HEK293 (cell line): ENCODE measurements at regions not wholly inside any gene's neighbourhood (a gene's known extent, or its start where the extent isn't known, plus 50 kb on each side); places are given as distances from the start of the nearest gene placed in this dataset.

Source experiments
- CTCF ChIA-PET: fragments of 350-600 bp; formaldehyde crosslinking; extraction: SDS; loops from one replicate; lab custom pipeline; 2021; ENCODE audit warnings: antibody characterized with exemption; lab: Yijun Ruan, JAX
- POLR2A ChIA-PET: fragments of 300-600 bp; formaldehyde crosslinking; extraction: SDS; loops from one replicate; lab custom pipeline; 2020; ENCODE audit warnings: antibody characterized with exemption, inconsistent platforms; lab: Yijun Ruan, JAX
- H3K27ac ChIP-seq: fragments of 200-500 bp; sonication (Bioruptor generic); 2 replicates; pipeline ENCODE4 v1.5.1; 2014; ENCODE audit warnings: low read depth, low read length, control low read depth, inconsistent platforms; ENCODE audit errors: extremely low read depth
- H3K36me3 ChIP-seq, 2 experiments: fragments of 200-500 bp in 1 of 2; sonication (Bioruptor generic) in 1 of 2; 1 replicate in 1 of 2; 2 replicates in 1 of 2; pipeline ENCODE4 v1.5.1; 2014 to 2017; ENCODE audit warnings: inconsistent platforms in 2 of 2, low read length in 2 of 2; ENCODE audit not compliant: control insufficient read depth in 2 of 2, insufficient read depth in 1 of 2
- H3K4me1 ChIP-seq: fragments of 200-500 bp; sonication (Bioruptor generic); 2 replicates; pipeline ENCODE4 v1.5.1; 2014; ENCODE audit warnings: mild to moderate bottlenecking, low read length, inconsistent platforms; ENCODE audit not compliant: control insufficient read depth, insufficient read depth
- H3K4me3 ChIP-seq: 2 replicates; pipeline ENCODE4 v1.5.1; 2011; ENCODE audit warnings: low read depth, mild to moderate bottlenecking, control low read depth, low read length, moderate library complexity
- H3K9me3 ChIP-seq: fragments of 200-500 bp; sonication (Bioruptor generic); 2 replicates; pipeline ENCODE4 v1.5.1; 2014; ENCODE audit warnings: low read depth, low read length, inconsistent platforms; ENCODE audit not compliant: control insufficient read depth, insufficient read depth
- HIC1 ChIP-seq: fragments of 450-650 bp; formaldehyde crosslinking; IDR thresholded peaks from 2 replicates; pipeline ENCODE4 v1.5.1; 2016; ENCODE audit warnings: missing biosample characterization, missing genetic modification characterization
- HOXA7 ChIP-seq: sonication (generic); formaldehyde crosslinking; IDR thresholded peaks from 2 replicates; pipeline ENCODE4 v1.8.1; 2022; ENCODE audit warnings: missing genetic modification reagents, borderline replicate concordance
- IKZF3 ChIP-seq: fragments of 450-650 bp; IDR thresholded peaks from 2 replicates; pipeline ENCODE4 v1.5.0; 2018; ENCODE audit warnings: missing biosample characterization, mild to moderate bottlenecking, missing genetic modification characterization, moderate library complexity
- KLF16 ChIP-seq: fragments of 450-650 bp; formaldehyde crosslinking; IDR thresholded peaks from 2 replicates; pipeline ENCODE4 v1.5.1; 2017; ENCODE audit warnings: missing biosample characterization, missing genetic modification characterization
- MEIS1 ChIP-seq: sonication (generic); formaldehyde crosslinking; IDR thresholded peaks from 2 replicates; pipeline ENCODE4 v1.8.1; 2022; ENCODE audit warnings: missing genetic modification reagents, mild to moderate bottlenecking, borderline replicate concordance
- MZF1 ChIP-seq: fragments of 450-650 bp; formaldehyde crosslinking; IDR thresholded peaks from 2 replicates; pipeline ENCODE4 v1.5.1; 2017; ENCODE audit warnings: missing biosample characterization, missing genetic modification characterization, borderline replicate concordance
- SETDB1 ChIP-seq: IDR thresholded peaks from one replicate; pipeline ENCODE4 v1.6.1; 2017; ENCODE audit warnings: mild to moderate bottlenecking, low read length, moderate library complexity, mixed read lengths; ENCODE audit not compliant: insufficient read length
- SP3 ChIP-seq: fragments of 450-650 bp; formaldehyde crosslinking; IDR thresholded peaks from 2 replicates; pipeline ENCODE4 v1.5.1; 2016; ENCODE audit warnings: missing biosample characterization, missing genetic modification characterization
- YY1 ChIP-seq: fragments of 450-650 bp; formaldehyde crosslinking; IDR thresholded peaks from 2 replicates; pipeline ENCODE4 v1.5.1; 2018; ENCODE audit warnings: missing biosample characterization, missing genetic modification characterization
- ZIC2 ChIP-seq: fragments of 450-650 bp; formaldehyde crosslinking; IDR thresholded peaks from 2 replicates; pipeline ENCODE4 v1.5.1; 2016; ENCODE audit warnings: missing biosample characterization, missing genetic modification characterization
- ZNF10 ChIP-seq: fragments of 450-650 bp; formaldehyde crosslinking; IDR thresholded peaks from 2 replicates; pipeline ENCODE4 v1.5.1; 2017; ENCODE audit warnings: missing biosample characterization, missing genetic modification characterization
- ZNF114 ChIP-seq: fragments of 450-650 bp; formaldehyde crosslinking; IDR thresholded peaks from 2 replicates; pipeline ENCODE4 v1.5.0; 2017; ENCODE audit warnings: missing biosample characterization, missing genetic modification characterization
- ZNF138 ChIP-seq: fragments of 450-650 bp; formaldehyde crosslinking; IDR thresholded peaks from 2 replicates; pipeline ENCODE4 v1.5.1; 2016; ENCODE audit warnings: missing biosample characterization, missing genetic modification characterization, borderline replicate concordance
- ZNF239 ChIP-seq: fragments of 450-650 bp; formaldehyde crosslinking; IDR thresholded peaks from 2 replicates; pipeline ENCODE4 v1.5.1; 2016; ENCODE audit warnings: missing biosample characterization, missing genetic modification characterization
- ZNF292 ChIP-seq: fragments of 450-650 bp; formaldehyde crosslinking; IDR thresholded peaks from 2 replicates; pipeline ENCODE4 v1.5.1; 2016; ENCODE audit warnings: low read depth, missing biosample characterization, missing genetic modification characterization, borderline replicate concordance
- ZNF341 ChIP-seq: fragments of 450-650 bp; formaldehyde crosslinking; IDR thresholded peaks from 2 replicates; pipeline ENCODE4; 2016; ENCODE audit warnings: low read depth, missing biosample characterization, missing genetic modification characterization
- ZNF362 ChIP-seq: fragments of 450-650 bp; formaldehyde crosslinking; IDR thresholded peaks from 2 replicates; pipeline ENCODE4 v1.5.1; 2016; ENCODE audit warnings: missing biosample characterization, missing genetic modification characterization
- ZNF423 ChIP-seq: fragments of 450-650 bp; formaldehyde crosslinking; IDR thresholded peaks from 2 replicates; pipeline ENCODE4 v1.5.1; 2016; ENCODE audit warnings: missing biosample characterization, missing genetic modification characterization
- ZNF501 ChIP-seq: fragments of 450-650 bp; formaldehyde crosslinking; IDR thresholded peaks from 2 replicates; pipeline ENCODE4 v1.5.1; 2016; ENCODE audit warnings: missing biosample characterization, missing genetic modification characterization
- ZNF510 ChIP-seq: fragments of 450-650 bp; formaldehyde crosslinking; IDR thresholded peaks from 2 replicates; pipeline ENCODE4 v1.5.1; 2018; ENCODE audit warnings: mild to moderate bottlenecking, missing genetic modification characterization, missing biosample characterization; ENCODE audit not compliant: insufficient replicate concordance
- ZNF549 ChIP-seq: fragments of 450-650 bp; IDR thresholded peaks from 2 replicates; pipeline ENCODE4 v1.5.1; 2018; ENCODE audit warnings: missing biosample characterization, missing genetic modification characterization, mild to moderate bottlenecking, inconsistent platforms, moderate library complexity
- ZNF585B ChIP-seq: fragments of 450-650 bp; formaldehyde crosslinking; IDR thresholded peaks from 2 replicates; pipeline ENCODE4 v1.5.1; 2016; ENCODE audit warnings: missing biosample characterization, missing genetic modification characterization
- ZNF624 ChIP-seq: fragments of 450-650 bp; formaldehyde crosslinking; IDR thresholded peaks from 2 replicates; pipeline ENCODE4 v1.5.1; 2017; ENCODE audit warnings: missing biosample characterization, missing genetic modification characterization
- TF ChIP-seq, protein P1 (sequence below): fragments of 450-650 bp; formaldehyde crosslinking; IDR thresholded peaks from 2 replicates; pipeline ENCODE4 v1.5.1; 2016; ENCODE audit warnings: missing biosample characterization, missing genetic modification characterization
- TF ChIP-seq, protein P2 (sequence below): fragments of 450-650 bp; formaldehyde crosslinking; IDR thresholded peaks from 2 replicates; pipeline ENCODE4 v1.5.1; 2017; ENCODE audit warnings: missing biosample characterization, missing genetic modification characterization
- TF ChIP-seq, protein P3 (sequence below): sonication (generic); formaldehyde crosslinking; IDR thresholded peaks from 2 replicates; pipeline ENCODE4 v1.8.1; 2022; ENCODE audit warnings: mild to moderate bottlenecking, moderate library complexity, missing genetic modification reagents
- TF ChIP-seq, protein P4 (sequence below): fragments of 450-650 bp; formaldehyde crosslinking; IDR thresholded peaks from 2 replicates; pipeline ENCODE4 v1.5.1; 2017; ENCODE audit warnings: missing biosample characterization, missing genetic modification characterization

GRCh38 chr5:82387001-82387818 is 109.1 kb upstream of the RPS23 start (continued):
- TF ChIP-seq MZF1 (tag by site-specific recombination), result peak; percentile 96
- TF ChIP-seq, protein P1, sequence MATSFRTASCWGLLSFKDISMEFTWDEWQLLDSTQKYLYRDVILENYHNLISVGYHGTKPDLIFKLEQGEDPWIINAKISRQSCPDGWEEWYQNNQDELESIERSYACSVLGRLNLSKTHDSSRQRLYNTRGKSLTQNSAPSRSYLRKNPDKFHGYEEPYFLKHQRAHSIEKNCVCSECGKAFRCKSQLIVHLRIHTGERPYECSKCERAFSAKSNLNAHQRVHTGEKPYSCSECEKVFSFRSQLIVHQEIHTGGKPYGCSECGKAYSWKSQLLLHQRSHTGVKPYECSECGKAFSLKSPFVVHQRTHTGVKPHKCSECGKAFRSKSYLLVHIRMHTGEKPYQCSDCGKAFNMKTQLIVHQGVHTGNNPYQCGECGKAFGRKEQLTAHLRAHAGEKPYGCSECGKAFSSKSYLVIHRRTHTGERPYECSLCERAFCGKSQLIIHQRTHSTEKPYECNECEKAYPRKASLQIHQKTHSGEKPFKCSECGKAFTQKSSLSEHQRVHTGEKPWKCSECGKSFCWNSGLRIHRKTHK, result no peak
- no peak for TF ChIP-seq HOXA7 (CRISPR knock-in tag)
- no peak for TF ChIP-seq ZNF624 (tag by site-specific recombination)
- no peak for TF ChIP-seq ZNF510
- TF ChIP-seq HIC1, result no peak
- TF ChIP-seq ZNF292 (tag by site-specific recombination), result no peak
- peak; percentile 42; the same call in 1 of the 2 replicates for TF ChIP-seq ZNF501 (tag by site-specific recombination)
- TF ChIP-seq, protein P2, sequence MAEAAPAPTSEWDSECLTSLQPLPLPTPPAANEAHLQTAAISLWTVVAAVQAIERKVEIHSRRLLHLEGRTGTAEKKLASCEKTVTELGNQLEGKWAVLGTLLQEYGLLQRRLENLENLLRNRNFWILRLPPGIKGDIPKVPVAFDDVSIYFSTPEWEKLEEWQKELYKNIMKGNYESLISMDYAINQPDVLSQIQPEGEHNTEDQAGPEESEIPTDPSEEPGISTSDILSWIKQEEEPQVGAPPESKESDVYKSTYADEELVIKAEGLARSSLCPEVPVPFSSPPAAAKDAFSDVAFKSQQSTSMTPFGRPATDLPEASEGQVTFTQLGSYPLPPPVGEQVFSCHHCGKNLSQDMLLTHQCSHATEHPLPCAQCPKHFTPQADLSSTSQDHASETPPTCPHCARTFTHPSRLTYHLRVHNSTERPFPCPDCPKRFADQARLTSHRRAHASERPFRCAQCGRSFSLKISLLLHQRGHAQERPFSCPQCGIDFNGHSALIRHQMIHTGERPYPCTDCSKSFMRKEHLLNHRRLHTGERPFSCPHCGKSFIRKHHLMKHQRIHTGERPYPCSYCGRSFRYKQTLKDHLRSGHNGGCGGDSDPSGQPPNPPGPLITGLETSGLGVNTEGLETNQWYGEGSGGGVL (tag by site-specific recombination), result peak; percentile 41; the same call in 1 of the 2 replicates
- peak; percentile 69; the same call in 1 of the 2 replicates for TF ChIP-seq ZIC2 (tag by site-specific recombination)
- TF ChIP-seq ZNF114 (tag by site-specific recombination), result no peak

DNA sequence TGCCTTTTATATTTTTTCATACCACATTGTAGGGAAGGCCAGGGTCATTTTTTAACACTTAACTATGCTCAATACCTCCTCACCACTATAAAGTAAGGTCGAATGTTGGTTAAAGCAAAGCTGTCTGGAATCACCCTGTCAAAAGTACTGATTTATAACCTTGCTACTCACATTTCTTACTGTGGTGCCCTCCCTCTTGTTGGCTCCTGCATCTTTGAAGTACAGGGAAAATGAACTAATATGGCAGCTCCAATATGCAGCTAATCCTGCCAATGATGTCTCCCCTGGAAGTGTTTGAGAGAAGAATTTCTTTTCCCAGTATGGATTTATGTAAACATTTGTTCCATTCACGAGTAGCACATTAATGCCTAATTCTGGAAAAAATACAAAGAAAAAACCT is 108.4 kb upstream of the RPS23 start:
- POLR2A ChIA-PET, result interaction anchor here (1.4 to 1.7 kb wide), 2 partner anchors 30 to 34 kb away, joined by 3 to 9 read pairs; no protein-coding TSS in a partner anchor
- Histone ChIP-seq H3K36me3 (no peaks in the 10 kb centered on the region), H3K27ac (peak overlapping the region; percentile 94), H3K9me3 (no peaks in the 10 kb centered on the region), H3K4me3 (no peak overlapping the region), H3K4me1 (peaks cover 23% of the 10 kb centered on the region)
- CTCF ChIA-PET, result interaction anchor here (0.7 to 1.3 kb wide), 2 partner anchors 37 to 1231 kb away, joined by 3 read pairs; no protein-coding TSS in a partner anchor
- no peak for TF ChIP-seq KLF16
- no peak for TF ChIP-seq ZNF549 (tag by site-specific recombination)
- 0 out of 2 replicates have a peak, but pooled peaks have one; percentile 25 for TF ChIP-seq ZNF341 (tag by site-specific recombination)
- no peak for TF ChIP-seq ZNF10 (tag by site-specific recombination)
- no peak for TF ChIP-seq ZNF239
- TF ChIP-seq, protein P3, sequence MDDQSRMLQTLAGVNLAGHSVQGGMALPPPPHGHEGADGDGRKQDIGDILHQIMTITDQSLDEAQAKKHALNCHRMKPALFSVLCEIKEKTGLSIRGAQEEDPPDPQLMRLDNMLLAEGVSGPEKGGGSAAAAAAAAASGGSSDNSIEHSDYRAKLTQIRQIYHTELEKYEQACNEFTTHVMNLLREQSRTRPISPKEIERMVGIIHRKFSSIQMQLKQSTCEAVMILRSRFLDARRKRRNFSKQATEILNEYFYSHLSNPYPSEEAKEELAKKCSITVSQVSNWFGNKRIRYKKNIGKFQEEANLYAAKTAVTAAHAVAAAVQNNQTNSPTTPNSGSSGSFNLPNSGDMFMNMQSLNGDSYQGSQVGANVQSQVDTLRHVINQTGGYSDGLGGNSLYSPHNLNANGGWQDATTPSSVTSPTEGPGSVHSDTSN, result 0 out of 2 replicates have a peak, but pooled peaks have one; percentile 50
- peak; percentile 48; the same call in 1 of the 2 replicates for TF ChIP-seq IKZF3 (tag by site-specific recombination)
- TF ChIP-seq ZNF585B (tag by site-specific recombination), result no peak
- TF ChIP-seq SP3 (tag by site-specific recombination), result no peak
- TF ChIP-seq YY1, result peak; percentile 42; the same call in 1 of the 2 replicates
- no peak for TF ChIP-seq ZIC2 (tag by site-specific recombination)
- TF ChIP-seq SETDB1, result no peak
- TF ChIP-seq, protein P4, sequence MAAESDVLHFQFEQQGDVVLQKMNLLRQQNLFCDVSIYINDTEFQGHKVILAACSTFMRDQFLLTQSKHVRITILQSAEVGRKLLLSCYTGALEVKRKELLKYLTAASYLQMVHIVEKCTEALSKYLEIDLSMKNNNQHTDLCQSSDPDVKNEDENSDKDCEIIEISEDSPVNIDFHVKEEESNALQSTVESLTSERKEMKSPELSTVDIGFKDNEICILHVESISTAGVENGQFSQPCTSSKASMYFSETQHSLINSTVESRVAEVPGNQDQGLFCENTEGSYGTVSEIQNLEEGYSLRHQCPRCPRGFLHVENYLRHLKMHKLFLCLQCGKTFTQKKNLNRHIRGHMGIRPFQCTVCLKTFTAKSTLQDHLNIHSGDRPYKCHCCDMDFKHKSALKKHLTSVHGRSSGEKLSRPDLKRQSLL, result peak; percentile 18; the same call in 1 of the 2 replicates
- no peak for TF ChIP-seq ZNF138 (tag by site-specific recombination)
- peak; percentile 34 for TF ChIP-seq ZNF362 (tag by site-specific recombination)
- no peak for TF ChIP-seq ZNF423
- TF ChIP-seq MEIS1 (CRISPR knock-in tag), result peak; percentile 87
